DND-41 (cell line): ENCODE measurements at regions not wholly inside any gene's neighbourhood (a gene's known extent, or its start where the extent isn't known, plus 50 kb on each side); places are given as distances from the start of the nearest gene placed in this dataset.

Experiments used
- CTCF ChIP-seq: IDR thresholded peaks from 2 replicates; pipeline ENCODE4 v1.5.1; 2012; ENCODE audit warnings: borderline replicate concordance, low read length, moderate library complexity, mild to moderate bottlenecking; ENCODE audit not compliant: poor library complexity, severe bottlenecking; ENCODE audit errors: extremely low read depth
- EZH2 ChIP-seq: IDR thresholded peaks from 3 replicates; pipeline ENCODE4 v1.6.1; 2012; ENCODE audit warnings: borderline replicate concordance, low read depth, mild to moderate bottlenecking, moderate library complexity, low read length, inconsistent platforms; ENCODE audit not compliant: severe bottlenecking

- no peak for TF ChIP-seq EZH2
- peak; percentile 50 for TF ChIP-seq CTCF
These were observed 456.2 kb upstream of the DYNLRB2 start for GRCh38 chr16:80084614-80085013.
